GM23338 (cell line): ENCODE measurements at regions not wholly inside any gene's neighbourhood (a gene's known extent, or its start where the extent isn't known, plus 50 kb on each side); places are given as distances from the start of the nearest gene placed in this dataset.

Source experiments
- ATAC-seq: fragments of 200-7000 bp; cut with Tn5 transposase; 3 replicates; pipeline ENCODE4 v1.9.1; 2020
- DNase-seq: peaks from one replicate; pipeline ENCODE4 v3.0.0-alpha.2; 2015; ENCODE audit warnings: low spot score
- H2AFZ ChIP-seq: fragments of 200-600 bp; sonication (generic); 2 replicates; pipeline ENCODE4 v1.8.0; 2016; ENCODE audit warnings: antibody characterized with exemption, mild to moderate bottlenecking, moderate library complexity
- H3F3A ChIP-seq: fragments of 200-600 bp; sonication (generic); replicated peaks from 2 replicates; pipeline ENCODE4 v1.8.0; 2017; ENCODE audit warnings: antibody characterized with exemption, mixed run types, low read depth
- H3K27ac ChIP-seq: fragments of 200-600 bp; sonication (generic); 2 replicates; pipeline ENCODE4 v1.6.1; 2016; ENCODE audit warnings: low read depth
- H3K27me3 ChIP-seq: fragments of 200-600 bp; sonication (generic); 2 replicates; pipeline ENCODE4 v1.8.0; 2016; ENCODE audit warnings: mild to moderate bottlenecking, mixed run types, moderate library complexity; ENCODE audit not compliant: insufficient read depth
- H3K36me3 ChIP-seq: fragments of 200-600 bp; sonication (generic); 2 replicates; pipeline ENCODE4 v1.8.0; 2016; ENCODE audit warnings: mild to moderate bottlenecking; ENCODE audit not compliant: insufficient read depth
- H3K4me1 ChIP-seq: fragments of 200-600 bp; sonication (generic); 2 replicates; pipeline ENCODE4 v1.8.0; 2016; ENCODE audit warnings: mild to moderate bottlenecking, moderate library complexity; ENCODE audit not compliant: insufficient read depth
- H3K4me2 ChIP-seq: fragments of 200-600 bp; sonication (generic); 2 replicates; pipeline ENCODE4 v1.7.1; 2017; ENCODE audit warnings: mixed run types
- H3K4me3 ChIP-seq: fragments of 200-600 bp; sonication (generic); 2 replicates; pipeline ENCODE4 v1.6.1; 2016; ENCODE audit warnings: mixed run types
- H3K79me2 ChIP-seq: fragments of 200-600 bp; sonication (generic); replicated peaks from 2 replicates; pipeline ENCODE4 v1.8.0; 2017; ENCODE audit warnings: mild to moderate bottlenecking; ENCODE audit not compliant: insufficient read depth
- H3K9me2 ChIP-seq: fragments of 200-600 bp; sonication (generic); 2 replicates; pipeline ENCODE4 v1.8.0; 2017; ENCODE audit not compliant: insufficient read depth
- H4K20me1 ChIP-seq: fragments of 200-600 bp; sonication (generic); replicated peaks from 2 replicates; pipeline ENCODE4 v1.8.0; 2017; ENCODE audit warnings: mild to moderate bottlenecking; ENCODE audit not compliant: insufficient read depth
- H3K27ac Mint-ChIP-seq: 2 replicates; pipeline ENCODE4 v1.8.0; 2020; ENCODE audit warnings: inconsistent platforms, mild to moderate bottlenecking, moderate library complexity, mixed read lengths
- H3K27me3 Mint-ChIP-seq: 3 replicates; pipeline ENCODE4 v1.8.0; 2022; ENCODE audit warnings: low read depth, mild to moderate bottlenecking, moderate library complexity, mixed read lengths, inconsistent platforms; ENCODE audit not compliant: insufficient read depth, poor library complexity
- H3K36me3 Mint-ChIP-seq: 3 replicates; pipeline ENCODE4 v1.8.0; 2021; ENCODE audit warnings: low read depth, mild to moderate bottlenecking, inconsistent platforms, moderate library complexity, mixed read lengths
- H3K4me1 Mint-ChIP-seq: 3 replicates; pipeline ENCODE4 v1.8.0; 2020; ENCODE audit warnings: mild to moderate bottlenecking, inconsistent platforms, mixed read lengths
- H3K4me3 Mint-ChIP-seq: 3 replicates; pipeline ENCODE4 v1.8.0; 2021; ENCODE audit warnings: moderate library complexity, mild to moderate bottlenecking, inconsistent platforms, mixed read lengths
- H3K9me3 Mint-ChIP-seq: 3 replicates; pipeline ENCODE4 v1.8.0; 2020; ENCODE audit warnings: moderate library complexity, mild to moderate bottlenecking, inconsistent platforms, mixed read lengths
- CREB1 ChIP-seq: fragments of 250-450 bp; sonication (Bioruptor Pico); IDR thresholded peaks from 2 replicates; pipeline ENCODE4 v1.5.0; 2020; ENCODE audit warnings: low read depth, mild to moderate bottlenecking, moderate library complexity
- CTCF ChIP-seq, 2 experiments: fragments of 200-600 bp in 1 of 2; sonication (generic) in 1 of 2; conservative IDR thresholded peaks; 2 replicates each; pipeline versions ENCODE4 v1.5.1 to v1.6.1; 2016 to 2017; ENCODE audit warnings: antibody characterized with exemption in 2 of 2, low read depth in 2 of 2, mild to moderate bottlenecking in 2 of 2, moderate library complexity in 1 of 2
- EZH2 ChIP-seq: fragments of 200-600 bp; sonication (generic); IDR thresholded peaks from one replicate; pipeline ENCODE4 v1.8.0; 2017; ENCODE audit warnings: antibody characterized with exemption, mild to moderate bottlenecking, low read depth; ENCODE audit not compliant: unreplicated experiment
- EZH2phosphoT487 ChIP-seq: fragments of 200-600 bp; sonication (generic); IDR thresholded peaks from one replicate; pipeline ENCODE4 v1.8.1; 2018; ENCODE audit warnings: antibody characterized with exemption; ENCODE audit not compliant: unreplicated experiment
- JUNB ChIP-seq: IDR thresholded peaks from one replicate; pipeline ENCODE4 v1.6.1; 2016; ENCODE audit warnings: antibody characterized with exemption; ENCODE audit not compliant: unreplicated experiment
- POLR2AphosphoS5 ChIP-seq: IDR thresholded peaks from 2 replicates; pipeline ENCODE4 v1.6.1; 2016; ENCODE audit warnings: antibody characterized with exemption, low read depth
- STAT1 ChIP-seq: IDR thresholded peaks from one replicate; pipeline ENCODE4 v1.6.1; 2016; ENCODE audit warnings: antibody characterized with exemption; ENCODE audit not compliant: unreplicated experiment
- ZNF114 ChIP-seq: fragments of 250-450 bp; sonication (Bioruptor Pico); IDR thresholded peaks from 2 replicates; pipeline ENCODE4 v1.5.0; 2020; ENCODE audit warnings: mild to moderate bottlenecking, moderate library complexity
- ZNF331 ChIP-seq: fragments of 250-450 bp; sonication (Bioruptor Pico); IDR thresholded peaks from 2 replicates; pipeline ENCODE4 v1.5.0; 2020; ENCODE audit warnings: low read depth, mild to moderate bottlenecking, moderate library complexity
- ZNF462 ChIP-seq: fragments of 250-450 bp; sonication (Bioruptor Pico); IDR thresholded peaks from 2 replicates; pipeline ENCODE4 v1.5.0; 2020; ENCODE audit warnings: mild to moderate bottlenecking, moderate library complexity
- TF ChIP-seq, protein P1 (sequence below): IDR thresholded peaks from one replicate; pipeline ENCODE4 v1.6.1; 2018; ENCODE audit warnings: antibody characterized with exemption; ENCODE audit not compliant: unreplicated experiment

DNA sequence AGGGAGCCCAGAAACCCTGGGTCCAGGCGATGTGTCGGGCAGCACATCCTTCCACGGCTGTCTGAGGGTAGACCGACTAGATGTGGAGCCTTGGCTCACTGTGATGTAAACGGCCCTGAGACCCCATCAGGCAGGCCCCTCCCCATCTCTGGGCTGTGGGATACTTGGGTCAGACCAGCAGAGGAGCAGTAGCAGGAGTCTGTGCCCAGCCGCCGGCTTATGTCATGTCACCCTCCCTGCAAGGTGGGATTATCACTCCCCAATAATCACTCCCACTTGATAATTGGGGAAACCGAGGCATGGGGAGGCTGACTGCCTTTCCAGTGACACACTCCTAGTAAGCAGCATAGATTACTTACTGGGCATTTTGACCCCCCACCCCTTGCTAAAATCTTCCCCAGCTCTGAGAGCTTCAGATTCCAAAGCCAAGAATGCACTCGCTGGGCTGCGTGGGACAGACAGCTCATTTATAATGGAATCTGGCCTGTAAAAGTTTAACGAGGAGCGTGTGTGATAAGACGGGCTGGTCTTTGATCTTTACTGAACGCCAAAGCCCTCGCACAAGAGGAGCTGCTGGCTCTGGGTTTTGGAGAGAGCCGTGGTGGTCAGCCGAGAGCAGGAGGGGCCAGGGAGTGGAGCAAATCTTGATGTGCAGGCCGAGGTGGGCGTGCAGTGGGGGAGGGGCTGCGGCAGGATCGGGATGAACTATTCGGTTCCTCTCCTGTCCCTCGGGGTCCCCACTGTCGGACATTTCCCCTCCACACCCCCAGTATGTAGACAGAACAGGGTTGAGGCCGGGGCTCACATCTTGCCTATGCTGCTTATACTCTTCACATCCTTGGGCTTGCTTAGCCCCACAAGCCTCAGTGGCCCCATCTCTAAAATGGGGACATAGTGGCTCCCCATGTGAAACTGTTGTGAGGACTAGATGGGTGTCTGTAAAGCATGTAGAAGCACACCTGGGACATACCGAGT, 200.0 kb downstream of the GLI2 start (continued):
- TF ChIP-seq, protein P1, sequence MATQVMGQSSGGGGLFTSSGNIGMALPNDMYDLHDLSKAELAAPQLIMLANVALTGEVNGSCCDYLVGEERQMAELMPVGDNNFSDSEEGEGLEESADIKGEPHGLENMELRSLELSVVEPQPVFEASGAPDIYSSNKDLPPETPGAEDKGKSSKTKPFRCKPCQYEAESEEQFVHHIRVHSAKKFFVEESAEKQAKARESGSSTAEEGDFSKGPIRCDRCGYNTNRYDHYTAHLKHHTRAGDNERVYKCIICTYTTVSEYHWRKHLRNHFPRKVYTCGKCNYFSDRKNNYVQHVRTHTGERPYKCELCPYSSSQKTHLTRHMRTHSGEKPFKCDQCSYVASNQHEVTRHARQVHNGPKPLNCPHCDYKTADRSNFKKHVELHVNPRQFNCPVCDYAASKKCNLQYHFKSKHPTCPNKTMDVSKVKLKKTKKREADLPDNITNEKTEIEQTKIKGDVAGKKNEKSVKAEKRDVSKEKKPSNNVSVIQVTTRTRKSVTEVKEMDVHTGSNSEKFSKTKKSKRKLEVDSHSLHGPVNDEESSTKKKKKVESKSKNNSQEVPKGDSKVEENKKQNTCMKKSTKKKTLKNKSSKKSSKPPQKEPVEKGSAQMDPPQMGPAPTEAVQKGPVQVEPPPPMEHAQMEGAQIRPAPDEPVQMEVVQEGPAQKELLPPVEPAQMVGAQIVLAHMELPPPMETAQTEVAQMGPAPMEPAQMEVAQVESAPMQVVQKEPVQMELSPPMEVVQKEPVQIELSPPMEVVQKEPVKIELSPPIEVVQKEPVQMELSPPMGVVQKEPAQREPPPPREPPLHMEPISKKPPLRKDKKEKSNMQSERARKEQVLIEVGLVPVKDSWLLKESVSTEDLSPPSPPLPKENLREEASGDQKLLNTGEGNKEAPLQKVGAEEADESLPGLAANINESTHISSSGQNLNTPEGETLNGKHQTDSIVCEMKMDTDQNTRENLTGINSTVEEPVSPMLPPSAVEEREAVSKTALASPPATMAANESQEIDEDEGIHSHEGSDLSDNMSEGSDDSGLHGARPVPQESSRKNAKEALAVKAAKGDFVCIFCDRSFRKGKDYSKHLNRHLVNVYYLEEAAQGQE, result no peak

DNA sequence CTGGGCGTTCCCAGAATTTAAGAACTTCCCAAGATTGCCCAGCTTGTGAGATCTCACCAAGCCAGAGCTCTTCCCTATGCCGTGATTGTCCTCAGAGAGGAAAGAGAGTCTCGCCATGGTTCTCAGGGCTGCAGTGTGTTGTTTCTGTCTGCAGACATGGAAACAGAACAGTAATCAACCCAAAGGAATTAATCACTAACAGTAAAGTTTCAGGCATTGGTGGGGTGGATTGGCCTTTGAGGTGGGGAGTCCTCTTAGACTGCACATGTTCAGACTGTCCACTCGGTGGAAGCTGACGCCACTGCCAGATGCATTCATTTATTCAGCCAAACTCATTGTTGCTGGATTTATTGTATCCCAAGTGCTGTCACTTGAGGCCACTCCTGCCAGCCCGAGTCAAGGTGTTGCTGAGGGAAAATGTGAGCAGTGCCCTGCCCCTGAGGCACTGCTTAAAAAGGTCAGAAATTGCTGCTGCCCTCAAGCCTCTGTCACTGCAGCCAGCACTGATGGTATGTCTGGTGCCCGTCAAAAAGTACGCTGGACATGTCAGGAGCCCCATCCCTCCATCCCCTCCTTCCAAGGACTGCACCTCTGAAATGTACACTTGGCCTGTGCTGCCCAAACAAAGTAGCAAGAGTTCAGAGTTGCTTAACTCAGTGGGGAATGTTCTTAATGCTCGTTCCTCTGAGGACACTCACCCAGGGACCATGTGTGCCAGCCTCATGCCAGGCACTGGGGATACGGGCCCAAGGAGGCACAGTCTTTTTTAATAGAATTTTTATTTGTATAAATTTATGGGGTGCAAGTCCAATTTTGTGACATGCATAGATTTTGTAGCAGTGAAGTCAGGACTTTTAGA, 201.0 kb downstream of the GLI2 start:
- no peaks in the 10 kb centered on the region for H3K36me3 ChIP-seq
- Mint-ChIP-seq H3K36me3 (peaks cover 9% of the 10 kb centered on the region; the same call in 2 of the 3 replicates), H3K9me3 (no peaks in the 10 kb centered on the region), H3K27ac (no peak overlapping the region), H3K4me3 (no peak overlapping the region), H3K4me1 (peaks cover 43% of the 10 kb centered on the region), H3K27me3 (peaks cover 8% of the 10 kb centered on the region)
- H3K79me2 ChIP-seq, result peaks cover 35% of the 10 kb centered on the region
- H3K4me2 ChIP-seq, result no peak overlapping the region
- H3K4me1 ChIP-seq, result peaks cover 13% of the 10 kb centered on the region
- H4K20me1 ChIP-seq, result peaks cover 29% of the 10 kb centered on the region
- DNase-seq (no peak), ATAC-seq (no peak)
- H3K27ac ChIP-seq, result no peak overlapping the region
- H3K27me3 ChIP-seq, result no peaks in the 10 kb centered on the region
- H3K9me2 ChIP-seq, result no peaks in the 10 kb centered on the region
- H2AFZ ChIP-seq, result no peak overlapping the region
- H3K4me3 ChIP-seq, result no peak overlapping the region
- H3F3A ChIP-seq, result no peaks in the 10 kb centered on the region; the same call in 1 of the 2 replicates
- TF ChIP-seq CREB1 (CRISPR knock-in tag), result no peak
- TF ChIP-seq ZNF331 (CRISPR knock-in tag), result no peak
- TF ChIP-seq EZH2phosphoT487, result no peak
- no peak for TF ChIP-seq POLR2AphosphoS5
- TF ChIP-seq CTCF (conservative IDR thresholded peaks at IDR 0.05; ENCODE audit: low read depth in 2 of 2), result no peak
- no peak for TF ChIP-seq ZNF114 (CRISPR knock-in tag)
- no peak for TF ChIP-seq ZNF462 (CRISPR knock-in tag)
- TF ChIP-seq STAT1, result no peak
- TF ChIP-seq EZH2, result no peak
- TF ChIP-seq JUNB, result no peak
